DOHH2 (cell line): ENCODE measurements at regions not wholly inside any gene's neighbourhood (a gene's known extent, or its start where the extent isn't known, plus 50 kb on each side); places are given as distances from the start of the nearest gene placed in this dataset.

Experiments
- H3F3A ChIP-seq: fragments of 200-600 bp; sonication (generic), shearing (Covaris generic); 2 replicates; pipeline ENCODE4 v1.6.0; 2016; ENCODE audit warnings: antibody characterized with exemption, mild to moderate bottlenecking; ENCODE audit not compliant: control insufficient read depth, insufficient read depth
- H3K27ac ChIP-seq: fragments of 200-600 bp; sonication (generic); 2 replicates; pipeline ENCODE4 v1.5.1; 2014; ENCODE audit warnings: low read depth, mild to moderate bottlenecking, low read length, moderate library complexity
- H3K27me3 ChIP-seq: fragments of 200-600 bp; sonication (generic); 2 replicates; pipeline ENCODE4 v1.6.1; 2014; ENCODE audit warnings: mild to moderate bottlenecking, low read length, mixed read lengths; ENCODE audit not compliant: control insufficient read depth
- H3K36me3 ChIP-seq: fragments of 200-600 bp; sonication (generic); 2 replicates; pipeline ENCODE4 v1.6.1; 2014; ENCODE audit warnings: mild to moderate bottlenecking, low read length, moderate library complexity, mixed read lengths; ENCODE audit not compliant: control insufficient read depth
- H3K4me1 ChIP-seq: fragments of 200-600 bp; sonication (generic); 2 replicates; pipeline ENCODE4 v1.6.1; 2014; ENCODE audit warnings: mild to moderate bottlenecking, low read length, mixed read lengths; ENCODE audit not compliant: control insufficient read depth
- H3K4me2 ChIP-seq: fragments of 200-600 bp; sonication (generic); 2 replicates; pipeline ENCODE4 v1.6.0; 2014; ENCODE audit warnings: mild to moderate bottlenecking, low read length, moderate library complexity
- H3K4me3 ChIP-seq: fragments of 200-600 bp; sonication (generic); 2 replicates; pipeline ENCODE4 v1.5.1; 2014; ENCODE audit warnings: mild to moderate bottlenecking, low read length, mixed read lengths
- H3K79me2 ChIP-seq: fragments of 200-600 bp; sonication (generic); 2 replicates; pipeline ENCODE4 v1.6.1; 2014; ENCODE audit warnings: mild to moderate bottlenecking, low read length, mixed read lengths; ENCODE audit not compliant: control insufficient read depth
- H3K9me2 ChIP-seq: fragments of 200-600 bp; sonication (generic); replicated peaks from 2 replicates; pipeline ENCODE4 v1.6.1; 2014; ENCODE audit warnings: mild to moderate bottlenecking, low read length, mixed read lengths; ENCODE audit not compliant: control insufficient read depth
- H3K9me3 ChIP-seq: fragments of 200-600 bp; sonication (generic); 2 replicates; pipeline ENCODE4 v1.6.1; 2014; ENCODE audit warnings: antibody characterized with exemption, low read length, mixed read lengths; ENCODE audit not compliant: control insufficient read depth, insufficient read depth
- H4K20me1 ChIP-seq: fragments of 200-600 bp; sonication (generic); 2 replicates; pipeline ENCODE4 v1.6.0; 2014; ENCODE audit warnings: low read depth, mild to moderate bottlenecking, antibody characterized with exemption, low read length, moderate library complexity; ENCODE audit not compliant: control insufficient read depth, insufficient read depth
- EZH2phosphoT487 ChIP-seq: fragments of 200-600 bp; sonication (generic); IDR thresholded peaks from 2 replicates; pipeline ENCODE4 v1.6.1; 2017; ENCODE audit warnings: borderline replicate concordance, mild to moderate bottlenecking, antibody characterized with exemption, low read length, moderate library complexity, mixed read lengths
- TF ChIP-seq, protein P1 (sequence below): fragments of 200-600 bp; sonication (generic); IDR thresholded peaks from one replicate; pipeline ENCODE4 v1.5.1; 2014; ENCODE audit warnings: antibody characterized with exemption, mild to moderate bottlenecking, low read depth, low read length; ENCODE audit not compliant: poor library complexity, severe bottlenecking

DNA sequence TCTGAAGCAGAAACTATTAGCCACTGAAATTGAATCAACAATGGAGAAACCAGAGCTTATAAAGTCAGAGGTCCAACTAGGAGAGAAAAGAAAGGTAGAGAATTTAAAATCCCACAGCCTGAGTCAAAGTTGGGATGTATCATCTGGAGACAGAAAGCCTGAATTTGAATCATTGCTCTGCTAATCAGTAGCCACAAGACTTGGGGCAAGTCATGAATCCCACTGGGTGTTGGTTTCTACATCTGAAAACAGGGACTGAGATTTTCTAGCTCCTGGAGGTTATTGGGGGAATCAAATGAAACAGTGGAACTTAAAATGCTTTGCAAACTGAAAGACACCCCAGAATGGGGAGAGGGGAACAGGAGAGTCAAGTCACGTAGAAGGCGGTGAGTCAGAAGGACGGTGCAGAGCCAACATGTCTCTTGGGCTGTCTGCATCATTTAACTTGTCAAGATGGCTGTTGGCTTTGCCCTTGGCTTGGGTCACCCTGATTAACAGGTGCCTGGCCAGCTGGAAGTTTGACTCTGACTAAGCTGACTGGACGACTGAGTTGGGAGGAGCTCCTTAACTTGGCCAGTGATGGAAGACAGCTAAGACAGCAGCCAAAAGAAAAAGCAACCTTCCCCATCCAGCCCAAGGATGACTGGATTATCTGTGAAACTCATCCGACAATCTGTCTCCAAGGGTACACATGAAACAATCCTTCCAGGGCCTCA is 60.6 kb upstream of the ADRA1B start:
- Histone ChIP-seq H3K4me2 (no peak overlapping the region), H3K4me3 (no peak overlapping the region), H3K27me3 (no peaks in the 10 kb centered on the region), H3K27ac (no peak overlapping the region), H3K9me3 (no peaks in the 10 kb centered on the region), H3F3A (no peaks in the 10 kb centered on the region), H4K20me1 (no peaks in the 10 kb centered on the region), H3K4me1 (no peaks in the 10 kb centered on the region), H3K9me2 (no peaks in the 10 kb centered on the region), H3K36me3 (no peaks in the 10 kb centered on the region), H3K79me2 (no peaks in the 10 kb centered on the region)
- TF ChIP-seq EZH2phosphoT487, result no peak
- TF ChIP-seq, protein P1, sequence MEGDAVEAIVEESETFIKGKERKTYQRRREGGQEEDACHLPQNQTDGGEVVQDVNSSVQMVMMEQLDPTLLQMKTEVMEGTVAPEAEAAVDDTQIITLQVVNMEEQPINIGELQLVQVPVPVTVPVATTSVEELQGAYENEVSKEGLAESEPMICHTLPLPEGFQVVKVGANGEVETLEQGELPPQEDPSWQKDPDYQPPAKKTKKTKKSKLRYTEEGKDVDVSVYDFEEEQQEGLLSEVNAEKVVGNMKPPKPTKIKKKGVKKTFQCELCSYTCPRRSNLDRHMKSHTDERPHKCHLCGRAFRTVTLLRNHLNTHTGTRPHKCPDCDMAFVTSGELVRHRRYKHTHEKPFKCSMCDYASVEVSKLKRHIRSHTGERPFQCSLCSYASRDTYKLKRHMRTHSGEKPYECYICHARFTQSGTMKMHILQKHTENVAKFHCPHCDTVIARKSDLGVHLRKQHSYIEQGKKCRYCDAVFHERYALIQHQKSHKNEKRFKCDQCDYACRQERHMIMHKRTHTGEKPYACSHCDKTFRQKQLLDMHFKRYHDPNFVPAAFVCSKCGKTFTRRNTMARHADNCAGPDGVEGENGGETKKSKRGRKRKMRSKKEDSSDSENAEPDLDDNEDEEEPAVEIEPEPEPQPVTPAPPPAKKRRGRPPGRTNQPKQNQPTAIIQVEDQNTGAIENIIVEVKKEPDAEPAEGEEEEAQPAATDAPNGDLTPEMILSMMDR, result no peak

DNA sequence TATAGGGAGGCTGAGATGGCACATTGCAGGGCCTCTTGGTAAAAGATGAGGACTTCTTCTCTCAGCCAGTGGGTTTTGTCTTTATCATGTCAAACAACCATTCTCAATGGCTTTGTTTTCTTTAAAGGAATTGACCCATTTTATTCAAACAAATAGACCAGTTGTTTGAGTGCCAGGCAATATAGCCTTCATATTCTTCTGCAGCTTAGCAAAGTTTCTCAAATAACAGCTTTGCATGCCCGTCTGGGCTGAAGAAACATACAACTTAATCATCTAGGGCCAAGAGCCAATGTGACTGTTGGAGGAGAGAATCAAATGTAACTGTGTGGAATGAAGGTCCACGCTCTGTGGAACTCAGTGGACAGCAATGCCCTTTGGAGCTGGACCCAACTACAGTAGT is 57.4 kb upstream of the ADRA1B start:
- no peaks in the 10 kb centered on the region for H4K20me1 ChIP-seq
- H3K27ac ChIP-seq, result no peak overlapping the region
- H3K36me3 ChIP-seq, result no peaks in the 10 kb centered on the region
- no peak overlapping the region for H3K4me2 ChIP-seq
- no peaks in the 10 kb centered on the region for H3F3A ChIP-seq
- no peak overlapping the region for H3K4me3 ChIP-seq
- no peaks in the 10 kb centered on the region for H3K9me3 ChIP-seq
- no peaks in the 10 kb centered on the region for H3K79me2 ChIP-seq
- TF ChIP-seq EZH2phosphoT487, result no peak
- TF ChIP-seq, protein P1, result no peak
- H3K9me2 ChIP-seq, result no peaks in the 10 kb centered on the region
- 0 out of 2 replicates have a peak, but pooled peaks cover 3% of the 10 kb centered on the region for H3K27me3 ChIP-seq
- H3K4me1 ChIP-seq, result no peaks in the 10 kb centered on the region

DNA sequence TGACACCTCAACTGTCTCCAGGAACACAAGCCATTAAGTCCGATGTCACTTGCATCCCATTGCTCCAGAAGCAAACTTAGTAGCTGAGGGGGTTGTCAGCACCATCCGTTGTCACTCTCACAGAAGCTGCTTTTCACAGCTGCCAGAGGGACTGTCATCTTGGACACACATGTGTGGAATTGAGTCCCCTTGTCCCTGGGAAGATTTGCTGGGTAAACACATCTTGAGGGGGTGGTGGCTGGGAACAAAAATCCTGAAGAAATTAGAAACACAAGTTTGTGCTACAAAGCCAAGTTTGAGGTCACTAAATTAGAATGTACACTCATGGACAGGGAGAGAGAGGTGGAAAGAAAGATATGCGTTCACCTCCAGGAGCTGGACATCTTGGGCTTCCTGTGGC is 55.2 kb upstream of the ADRA1B start:
- no peaks in the 10 kb centered on the region for H3K79me2 ChIP-seq
- no peaks in the 10 kb centered on the region for H3K9me3 ChIP-seq
- H3K4me3 ChIP-seq, result no peak overlapping the region
- H3K4me1 ChIP-seq, result no peaks in the 10 kb centered on the region
- H3K27ac ChIP-seq, result no peak overlapping the region
- no peaks in the 10 kb centered on the region for H3F3A ChIP-seq
- H3K9me2 ChIP-seq, result no peaks in the 10 kb centered on the region
- no peak for TF ChIP-seq EZH2phosphoT487
- TF ChIP-seq, protein P1, result no peak
- H3K36me3 ChIP-seq, result no peaks in the 10 kb centered on the region
- peaks cover 17% of the 10 kb centered on the region for H3K27me3 ChIP-seq
- H4K20me1 ChIP-seq, result no peaks in the 10 kb centered on the region
- no peak overlapping the region for H3K4me2 ChIP-seq
